SJSA1 (cell line): ENCODE measurements at regions not wholly inside any gene's neighbourhood (a gene's known extent, or its start where the extent isn't known, plus 50 kb on each side); places are given as distances from the start of the nearest gene placed in this dataset.

Experiments used
- DNase-seq, 2 experiments: peaks; one replicate each; pipeline ENCODE4 v3.0.0-alpha.2; 2015 to 2020; ENCODE audit warnings: low spot score in 2 of 2, low read depth in 1 of 2
- H3K27ac ChIP-seq: fragments of 250-450 bp; sonication (Bioruptor Pico); 2 replicates; pipeline ENCODE4 v1.5.1; 2020; ENCODE audit warnings: mild to moderate bottlenecking, moderate library complexity
- H3K27me3 ChIP-seq: fragments of 250-450 bp; sonication (Bioruptor Pico); replicated peaks from 2 replicates; pipeline ENCODE4 v1.5.1; 2020; ENCODE audit warnings: mild to moderate bottlenecking, moderate library complexity
- H3K36me3 ChIP-seq: fragments of 250-450 bp; sonication (Bioruptor Pico); 2 replicates; pipeline ENCODE4 v1.5.1; 2020; ENCODE audit warnings: mild to moderate bottlenecking
- H3K4me1 ChIP-seq: fragments of 250-450 bp; sonication (Bioruptor Pico); replicated peaks from 2 replicates; pipeline ENCODE4 v1.6.1; 2021; ENCODE audit warnings: mild to moderate bottlenecking
- H3K4me3 ChIP-seq: fragments of 250-450 bp; sonication (Bioruptor Pico); 2 replicates; pipeline ENCODE4 v1.5.1; 2020; ENCODE audit warnings: mild to moderate bottlenecking
- H3K9me3 ChIP-seq: fragments of 250-450 bp; sonication (Bioruptor Pico); replicated peaks from 2 replicates; pipeline ENCODE4 v1.5.1; 2020; ENCODE audit warnings: mild to moderate bottlenecking

GRCh38 chr4:14864365-14865030, 137.8 kb upstream of the CPEB2 start:
- Histone ChIP-seq H3K4me1 (no peaks in the 10 kb centered on the region), H3K4me3 (no peak overlapping the region), H3K36me3 (no peaks in the 10 kb centered on the region), H3K9me3 (no peaks in the 10 kb centered on the region), H3K27me3 (no peaks in the 10 kb centered on the region), H3K27ac (no peak overlapping the region)
- DNase-seq, result no peak

- H3K27me3 ChIP-seq, result no peaks in the 10 kb centered on the region
- no peaks in the 10 kb centered on the region for H3K36me3 ChIP-seq
- H3K4me3 ChIP-seq, result no peak overlapping the region
- no peaks in the 10 kb centered on the region for H3K9me3 ChIP-seq
- DNase-seq, result no peak
- H3K4me1 ChIP-seq, result no peaks in the 10 kb centered on the region
- H3K27ac ChIP-seq, result no peak overlapping the region
Observed at GRCh38 chr4:14865031-14865366, 137.3 kb upstream of the CPEB2 start.

DNA sequence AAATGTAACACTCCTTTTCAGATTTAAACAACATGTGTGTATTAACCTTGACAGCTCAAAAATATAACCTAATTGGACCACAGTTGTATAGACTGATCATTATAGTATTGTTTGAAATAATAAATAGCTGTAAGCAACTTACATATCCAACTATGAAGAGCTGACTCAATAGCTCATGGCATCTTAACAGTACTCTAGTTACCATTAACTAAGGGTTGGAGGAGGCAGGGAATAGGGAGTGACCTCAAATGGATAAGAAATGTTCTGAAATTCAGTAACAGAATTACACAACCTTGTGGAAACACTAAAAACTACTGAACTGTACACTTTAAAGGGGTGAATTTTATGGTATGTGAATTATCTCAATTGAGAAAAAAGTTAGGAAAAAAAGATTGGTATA, 136.5 kb upstream of the CPEB2 start:
- Histone ChIP-seq H3K4me1 (no peaks in the 10 kb centered on the region), H3K36me3 (no peaks in the 10 kb centered on the region)
- no peak for DNase-seq

GRCh38 chr4:14867847-14868246, 134.4 kb upstream of the CPEB2 start:
- Histone ChIP-seq H3K36me3 (no peaks in the 10 kb centered on the region), H3K27me3 (no peaks in the 10 kb centered on the region), H3K9me3 (no peaks in the 10 kb centered on the region), H3K4me1 (no peaks in the 10 kb centered on the region), H3K4me3 (no peak overlapping the region), H3K27ac (no peak overlapping the region)
- no peak for DNase-seq

More for the DNA sequence above, 136.5 kb upstream of the CPEB2 start:
- Histone ChIP-seq H3K27me3 (no peaks in the 10 kb centered on the region), H3K4me3 (no peak overlapping the region), H3K9me3 (no peaks in the 10 kb centered on the region), H3K27ac (no peak overlapping the region)

- Histone ChIP-seq H3K4me1 (no peaks in the 10 kb centered on the region), H3K27me3 (no peaks in the 10 kb centered on the region), H3K36me3 (no peaks in the 10 kb centered on the region), H3K27ac (no peak overlapping the region), H3K4me3 (no peak overlapping the region), H3K9me3 (no peaks in the 10 kb centered on the region)
- DNase-seq, result no peak
Observed at GRCh38 chr4:14868426-14869395, 133.6 kb upstream of the CPEB2 start.

- Histone ChIP-seq H3K4me1 (no peaks in the 10 kb centered on the region), H3K27me3 (no peaks in the 10 kb centered on the region), H3K36me3 (no peaks in the 10 kb centered on the region), H3K27ac (no peak overlapping the region), H3K9me3 (no peaks in the 10 kb centered on the region), H3K4me3 (no peak overlapping the region)
- no peak for DNase-seq
Observed at GRCh38 chr4:14871676-14872430, 130.4 kb upstream of the CPEB2 start.

DNA sequence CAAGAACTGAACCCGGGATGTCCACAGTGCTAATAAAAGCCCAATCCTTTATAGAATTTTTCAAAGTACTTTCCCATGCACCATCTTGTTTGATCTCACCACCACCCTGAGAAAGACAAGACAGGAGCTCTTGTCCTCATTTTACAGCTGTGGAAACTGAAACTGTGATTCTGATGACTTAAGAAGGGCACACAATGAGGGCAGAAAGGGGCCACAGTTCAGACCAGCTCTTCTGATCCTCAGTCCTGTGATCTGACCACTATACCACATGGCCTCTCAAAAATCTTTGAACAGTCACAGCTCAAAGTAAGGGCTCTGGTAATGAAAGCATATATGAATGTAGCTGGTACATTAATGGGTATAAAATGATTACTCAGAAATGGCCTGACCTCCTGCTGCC, 127.3 kb upstream of the CPEB2 start:
- H3K9me3 ChIP-seq, result no peaks in the 10 kb centered on the region
- H3K4me1 ChIP-seq, result no peaks in the 10 kb centered on the region
- H3K27ac ChIP-seq, result no peak overlapping the region
- H3K36me3 ChIP-seq, result no peaks in the 10 kb centered on the region
- no peaks in the 10 kb centered on the region for H3K27me3 ChIP-seq
- no peak for DNase-seq
- no peak overlapping the region for H3K4me3 ChIP-seq

GRCh38 chr4:14877246-14878225, 124.7 kb upstream of the CPEB2 start:
- Histone ChIP-seq H3K27me3 (no peaks in the 10 kb centered on the region), H3K9me3 (no peaks in the 10 kb centered on the region), H3K4me3 (no peak overlapping the region), H3K4me1 (no peaks in the 10 kb centered on the region), H3K36me3 (no peaks in the 10 kb centered on the region), H3K27ac (no peak overlapping the region)
- DNase-seq, result no peak

DNA sequence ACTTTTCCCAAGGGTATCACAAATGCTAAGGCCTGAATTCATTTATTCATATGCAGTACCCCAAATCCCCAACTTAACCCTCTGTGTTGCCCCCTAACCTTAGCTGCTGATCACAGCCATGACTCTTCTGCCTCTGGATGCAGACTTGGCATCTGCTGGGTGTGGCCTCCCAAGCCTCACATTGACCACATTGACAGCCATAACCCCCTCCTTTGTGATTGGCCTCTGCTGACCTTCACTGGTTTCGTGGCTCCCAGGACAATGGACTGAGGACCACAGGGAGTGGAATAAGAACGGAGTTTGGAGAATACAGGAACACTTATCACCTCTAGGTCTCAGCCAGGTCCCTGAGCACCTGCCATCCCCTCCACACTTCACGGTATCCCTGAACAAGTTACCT, 123.6 kb upstream of the CPEB2 start:
- no peaks in the 10 kb centered on the region for H3K4me1 ChIP-seq
- no peak for DNase-seq
- no peaks in the 10 kb centered on the region for H3K36me3 ChIP-seq
- no peak overlapping the region for H3K27ac ChIP-seq
- H3K9me3 ChIP-seq, result no peaks in the 10 kb centered on the region
- no peak overlapping the region for H3K4me3 ChIP-seq
- H3K27me3 ChIP-seq, result no peaks in the 10 kb centered on the region

DNA sequence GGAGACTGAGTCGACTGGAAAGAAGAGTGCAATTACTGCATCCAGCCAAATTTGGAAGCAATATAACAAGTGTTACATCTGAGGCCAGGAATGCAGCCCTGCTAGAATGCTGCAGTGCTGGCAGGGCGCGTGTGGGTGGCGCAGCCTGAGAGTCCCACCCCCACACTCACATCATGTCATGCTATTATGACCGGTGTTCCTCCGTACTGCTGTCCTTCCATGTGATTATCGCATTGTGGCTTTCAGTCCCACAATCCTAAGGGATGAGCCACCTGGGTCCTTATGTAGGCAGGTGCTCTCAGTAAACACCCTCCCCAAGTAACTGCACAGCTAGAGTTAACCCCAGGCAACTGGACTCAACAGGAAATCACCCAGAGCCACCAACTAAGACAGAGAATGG, 122.6 kb upstream of the CPEB2 start:
- Histone ChIP-seq H3K4me1 (no peaks in the 10 kb centered on the region), H3K9me3 (no peaks in the 10 kb centered on the region), H3K27me3 (no peaks in the 10 kb centered on the region), H3K4me3 (no peak overlapping the region), H3K36me3 (no peaks in the 10 kb centered on the region), H3K27ac (no peak overlapping the region)
- no peak for DNase-seq

GRCh38 chr4:14880805-14881204, 121.5 kb upstream of the CPEB2 start:
- Histone ChIP-seq H3K4me3 (no peak overlapping the region), H3K9me3 (no peaks in the 10 kb centered on the region), H3K4me1 (no peaks in the 10 kb centered on the region), H3K27ac (no peak overlapping the region), H3K36me3 (no peaks in the 10 kb centered on the region), H3K27me3 (no peaks in the 10 kb centered on the region)
- DNase-seq, result no peak

DNA sequence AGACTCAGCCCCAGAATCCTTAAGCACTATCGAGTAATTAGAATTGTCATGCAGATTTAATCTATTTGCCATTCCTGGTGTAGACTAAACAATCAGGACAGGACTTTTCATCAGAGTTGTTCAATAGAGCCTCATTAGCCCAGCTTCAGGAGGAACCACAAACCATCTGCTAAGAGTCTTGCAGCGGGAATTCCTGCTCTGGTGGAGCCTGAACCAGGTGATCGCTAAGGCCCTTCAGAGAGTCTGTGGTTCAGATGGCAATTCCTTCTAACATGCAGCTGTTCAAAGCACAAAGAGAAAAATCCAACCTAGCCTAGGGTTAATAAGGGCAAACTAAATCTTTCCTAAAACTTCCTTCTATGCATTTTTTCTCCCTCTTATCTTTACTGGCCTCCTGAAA, 119.1 kb upstream of the CPEB2 start:
- no peaks in the 10 kb centered on the region for H3K9me3 ChIP-seq
- H3K4me3 ChIP-seq, result no peak overlapping the region
- H3K36me3 ChIP-seq, result no peaks in the 10 kb centered on the region
- H3K27ac ChIP-seq, result no peak overlapping the region
- H3K27me3 ChIP-seq, result no peaks in the 10 kb centered on the region
- no peak for DNase-seq
- H3K4me1 ChIP-seq, result no peaks in the 10 kb centered on the region

DNA sequence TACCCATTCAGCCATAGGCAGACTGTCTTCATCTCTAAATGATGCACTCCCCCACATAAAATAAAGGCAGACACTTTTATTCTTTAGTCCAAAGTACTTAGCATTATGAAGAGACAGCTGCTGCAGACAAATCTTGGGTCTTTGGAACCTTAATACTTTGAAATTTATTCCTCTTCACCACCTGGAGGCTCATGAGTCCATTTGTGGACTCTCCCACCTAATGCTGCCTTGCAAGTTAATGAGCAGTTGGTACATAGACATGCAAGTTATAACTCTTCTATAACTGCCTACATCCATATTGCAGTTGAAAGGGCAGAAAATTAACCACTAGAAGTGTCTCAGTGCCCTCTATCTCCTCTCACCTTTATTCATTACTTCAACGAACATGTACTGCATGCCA, 118.6 kb upstream of the CPEB2 start:
- Histone ChIP-seq H3K27ac (no peak overlapping the region), H3K4me3 (no peak overlapping the region), H3K36me3 (no peaks in the 10 kb centered on the region), H3K9me3 (no peaks in the 10 kb centered on the region), H3K4me1 (no peaks in the 10 kb centered on the region), H3K27me3 (no peaks in the 10 kb centered on the region)
- DNase-seq, result no peak
